Transverse colon (tissue), 4 donors: ENCODE measurements at regions not wholly inside any gene's neighbourhood (a gene's known extent, or its start where the extent isn't known, plus 50 kb on each side); places are given as distances from the start of the nearest gene placed in this dataset.
A peak's percentile ranks its signal among the peaks of the same experiment; 100 is the strongest.

Experiments
- DNase-seq: peaks from one replicate; pipeline ENCODE4 v3.0.0-alpha.2; 2019
- H3K27ac ChIP-seq, 4 donors: fragments of 200-600 bp; sonication (generic); 2 replicates each; pipeline ENCODE4 v1.5.1; 2016 to 2018; ENCODE audit warnings: inconsistent platforms in 4 of 4
- H3K27me3 ChIP-seq: fragments of 200-600 bp; sonication (generic); 2 replicates; pipeline ENCODE4 v1.5.1; 2017; ENCODE audit warnings: inconsistent platforms
- H3K36me3 ChIP-seq, 4 donors: fragments of 200-600 bp; sonication (generic); 2 replicates each; pipeline ENCODE4 v1.5.1; 2017 to 2019; ENCODE audit warnings: inconsistent platforms in 4 of 4
- H3K4me1 ChIP-seq, 4 donors: fragments of 200-600 bp; sonication (generic); 2 replicates each; pipeline ENCODE4 v1.5.1; 2017 to 2020; ENCODE audit warnings: inconsistent platforms in 4 of 4
- H3K4me3 ChIP-seq, 4 donors: fragments of 200-600 bp; sonication (generic); 1 replicate in 1 of 4; 2 replicates in 3 of 4; pipeline versions ENCODE4 v1.5.1 to v1.6.1; 2017 to 2019; ENCODE audit warnings: inconsistent platforms in 4 of 4
- H3K9me3 ChIP-seq, 2 donors: fragments of 200-600 bp; sonication (generic); 2 replicates each; pipeline ENCODE4 v1.5.1; 2017 to 2019; ENCODE audit warnings: inconsistent platforms in 2 of 2
- EP300 ChIP-seq: sonication (generic); formaldehyde crosslinking; IDR thresholded peaks from one replicate; pipeline ENCODE4 v1.6.1; 2017; ENCODE audit warnings: antibody characterized with exemption, low read depth
- POLR2A ChIP-seq: fragments of 450-650 bp; IDR thresholded peaks from one replicate; pipeline ENCODE4 v1.6.1; 2016; ENCODE audit warnings: antibody characterized with exemption, mild to moderate bottlenecking, moderate library complexity
- POLR2AphosphoS5 ChIP-seq, 3 donors: sonication (generic); formaldehyde crosslinking; IDR thresholded peaks; one replicate each; pipeline ENCODE4 v1.6.1; 2016; ENCODE audit warnings: antibody characterized with exemption in 3 of 3
- WGBS, 2 donors: methylation state at CpG; one replicate each; pipeline ENCODE4 v1.1.5; 2018; ENCODE audit warnings: low coverage in 1 of 2; 5-methylcytosine and 5-hydroxymethylcytosine counted together
- in situ Hi-C, 4 donors: fragments of 200-750 bp; cut with MboI; loops; one replicate each; pipeline versions ENCODE4 v1.15.0 to v1.15.1; 2017; ENCODE audit warnings: low sequenced_read_pairs in 3 of 4, low pct_ligation_motif_present in 1 of 4, low pct_unique_long_range_greater_than_20kb in 1 of 4
- intact Hi-C: fragments of 100-400 bp; cut with DNase I; formaldehyde crosslinking; loops from one replicate; pipeline ENCODE4 v1.15.1; 2023; ENCODE audit warnings: low total_unique reads
- TF ChIP-seq, protein P1 (sequence below), 5 experiments: fragments of 200-600 bp in 3 of 5; fragments of 450-650 bp in 2 of 5; sonication (generic) in 3 of 5; IDR thresholded peaks; 1 replicate in 2 of 5; 2 replicates in 3 of 5; pipeline ENCODE4 v1.5.1; 2016 to 2017; ENCODE audit warnings: antibody characterized with exemption in 5 of 5, inconsistent platforms in 3 of 5, mild to moderate bottlenecking in 2 of 5, moderate library complexity in 1 of 5

DNA sequence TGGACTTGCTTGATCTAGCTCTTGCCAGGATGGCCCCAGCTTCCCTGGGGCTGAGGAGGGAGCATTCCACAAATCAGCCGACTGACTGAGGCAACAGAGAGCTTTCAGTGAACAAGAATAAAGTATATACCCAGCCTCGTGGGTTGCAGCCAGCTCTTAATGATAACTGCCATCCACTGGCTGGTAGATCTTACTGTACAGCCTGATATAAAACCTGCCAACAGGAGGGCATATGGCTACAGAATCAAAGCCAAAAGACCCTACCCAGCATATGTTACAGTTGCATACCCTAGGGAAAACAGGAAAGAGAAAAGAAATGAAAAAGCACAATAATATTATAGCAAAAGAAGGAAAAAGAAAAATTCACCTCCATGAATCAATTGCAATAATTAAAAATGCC is 775.9 kb upstream of the KIF2B start:
- no peak for DNase-seq
- H3K9me3 ChIP-seq = no peaks in the 10 kb centered on the region
- in situ Hi-C loops (loop anchor here in 1 of 4 donors (25.0 kb wide), 1 partner anchor 1841 kb away; no protein-coding TSS in a partner anchor), intact Hi-C loops (no loop called here)
- 53% methylated on average over 2 of the region's 2 CpGs; no CpG with 5 or more reads in 1 of the 2 donors for WGBS, 2 donors
- H3K27ac ChIP-seq = no peak overlapping the region
- no peaks in the 10 kb centered on the region for H3K27me3 ChIP-seq
- H3K4me1 ChIP-seq = no peaks in the 10 kb centered on the region
- no peak overlapping the region for H3K4me3 ChIP-seq
- H3K36me3 ChIP-seq = no peaks in the 10 kb centered on the region
- no peak for TF ChIP-seq EP300
- TF ChIP-seq, protein P1, sequence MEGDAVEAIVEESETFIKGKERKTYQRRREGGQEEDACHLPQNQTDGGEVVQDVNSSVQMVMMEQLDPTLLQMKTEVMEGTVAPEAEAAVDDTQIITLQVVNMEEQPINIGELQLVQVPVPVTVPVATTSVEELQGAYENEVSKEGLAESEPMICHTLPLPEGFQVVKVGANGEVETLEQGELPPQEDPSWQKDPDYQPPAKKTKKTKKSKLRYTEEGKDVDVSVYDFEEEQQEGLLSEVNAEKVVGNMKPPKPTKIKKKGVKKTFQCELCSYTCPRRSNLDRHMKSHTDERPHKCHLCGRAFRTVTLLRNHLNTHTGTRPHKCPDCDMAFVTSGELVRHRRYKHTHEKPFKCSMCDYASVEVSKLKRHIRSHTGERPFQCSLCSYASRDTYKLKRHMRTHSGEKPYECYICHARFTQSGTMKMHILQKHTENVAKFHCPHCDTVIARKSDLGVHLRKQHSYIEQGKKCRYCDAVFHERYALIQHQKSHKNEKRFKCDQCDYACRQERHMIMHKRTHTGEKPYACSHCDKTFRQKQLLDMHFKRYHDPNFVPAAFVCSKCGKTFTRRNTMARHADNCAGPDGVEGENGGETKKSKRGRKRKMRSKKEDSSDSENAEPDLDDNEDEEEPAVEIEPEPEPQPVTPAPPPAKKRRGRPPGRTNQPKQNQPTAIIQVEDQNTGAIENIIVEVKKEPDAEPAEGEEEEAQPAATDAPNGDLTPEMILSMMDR (IDR thresholded peaks at IDR 0.05) = no peak
- TF ChIP-seq POLR2A = no peak

DNA sequence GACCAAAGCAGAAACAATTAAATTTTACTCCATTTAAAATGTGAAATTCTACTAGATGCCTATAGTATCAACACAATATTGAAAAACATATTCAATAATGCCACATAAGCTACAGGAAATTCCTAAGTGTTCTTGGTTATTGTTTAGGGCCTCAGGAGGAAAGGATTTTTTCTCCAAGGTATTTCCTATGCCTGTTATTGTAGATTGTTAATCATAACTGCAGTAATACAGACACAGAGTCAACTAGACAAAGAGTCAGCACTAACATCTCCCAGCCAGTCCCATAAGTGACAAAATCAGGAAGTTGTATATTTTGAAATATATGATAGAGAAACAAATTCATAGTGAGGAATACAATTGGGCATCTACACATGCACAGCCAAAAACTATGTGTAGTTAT is 782.7 kb upstream of the KIF2B start:
- Histone ChIP-seq H3K9me3 (no peaks in the 10 kb centered on the region), H3K4me1 (no peaks in the 10 kb centered on the region), H3K36me3 (no peaks in the 10 kb centered on the region), H3K27me3 (no peaks in the 10 kb centered on the region), H3K27ac (no peak overlapping the region), H3K4me3 (no peak overlapping the region)
- no peak for DNase-seq
- TF ChIP-seq POLR2A = no peak
- in situ Hi-C loops = loop anchor here in 1 of 4 donors (25.0 kb wide), 1 partner anchor 1847 kb away; no protein-coding TSS in a partner anchor
- intact Hi-C loops = no loop called here

DNA sequence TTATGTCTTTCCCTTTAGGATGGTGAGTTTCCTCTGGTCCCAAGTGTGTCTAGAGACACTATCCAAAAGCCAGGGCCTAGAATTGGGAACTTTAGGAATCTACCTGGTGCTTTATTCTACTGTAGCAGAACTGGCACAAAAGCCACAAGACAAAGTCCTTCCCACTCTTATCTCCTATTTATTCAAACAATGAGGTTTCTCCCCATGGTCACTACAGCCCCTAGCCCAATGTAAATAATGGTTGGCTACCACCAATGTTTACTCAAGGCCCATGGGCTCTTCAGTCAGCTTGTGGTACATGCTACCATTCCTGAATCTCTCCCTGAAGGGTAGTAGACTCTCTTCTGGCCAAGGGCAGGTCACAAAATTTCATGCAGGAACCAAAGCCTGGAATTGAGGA is 789.4 kb upstream of the KIF2B start:
- no peak for DNase-seq
- Histone ChIP-seq H3K36me3 (no peaks in the 10 kb centered on the region), H3K4me1 (no peaks in the 10 kb centered on the region), H3K4me3 (no peak overlapping the region), H3K27ac (no peak overlapping the region), H3K27me3 (no peaks in the 10 kb centered on the region), H3K9me3 (no peaks in the 10 kb centered on the region)
- intact Hi-C loops (no loop called here), in situ Hi-C loops (loop anchor here in 1 of 4 donors (25.0 kb wide), 1 partner anchor 1854 kb away; no protein-coding TSS in a partner anchor)
- TF ChIP-seq POLR2A (no peak), EP300 (no peak), POLR2AphosphoS5 (IDR thresholded peaks at IDR 0.05) (no peak)
- TF ChIP-seq, protein P1 (IDR thresholded peaks at IDR 0.05) = no peak

DNA sequence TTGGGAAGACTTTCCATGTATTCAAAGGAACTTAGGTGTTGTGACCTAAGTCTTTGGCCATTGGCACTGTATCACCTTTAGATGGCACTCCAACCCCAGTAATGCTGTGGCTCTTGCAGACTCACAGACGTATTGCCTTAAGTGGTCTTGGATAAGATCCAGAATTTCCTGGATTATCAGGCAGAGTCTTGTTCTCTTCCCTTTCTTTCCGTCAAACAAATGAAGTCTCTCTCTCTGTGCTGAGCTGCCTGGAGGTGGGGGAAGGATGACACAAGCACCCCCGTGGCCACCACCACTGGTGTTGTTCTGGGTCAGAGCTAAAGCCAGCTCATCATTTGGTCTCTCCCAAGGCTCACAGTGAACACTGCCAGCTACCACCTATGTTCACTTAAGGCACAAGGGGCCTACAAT is 789.9 kb upstream of the KIF2B start:
- H3K27ac ChIP-seq = no peak overlapping the region
- 27% methylated on average over 3 of the region's 3 CpGs; no CpG with 5 or more reads in 1 of the 2 donors for WGBS, 2 donors
- peak; percentile 23 for DNase-seq

DNA sequence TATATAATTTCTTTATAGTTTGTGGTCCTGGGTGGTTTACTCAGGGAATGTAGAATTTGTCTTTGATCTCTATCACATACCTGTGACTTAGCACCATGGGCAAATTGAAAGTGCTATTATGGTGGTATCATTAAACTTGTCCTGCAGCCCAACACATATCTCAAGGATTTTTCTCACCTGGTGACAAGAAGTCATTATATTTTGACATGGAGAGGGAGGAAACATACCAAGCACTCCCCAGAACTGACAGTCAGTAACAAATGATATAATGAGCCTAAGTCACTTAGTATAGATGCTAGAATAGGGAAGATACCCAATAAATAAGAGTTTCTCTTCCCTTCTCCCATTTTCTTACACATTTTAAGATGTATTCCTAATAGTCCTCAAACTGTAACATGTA is 805.5 kb upstream of the KIF2B start:
- TF ChIP-seq, protein P1 (IDR thresholded peaks at IDR 0.05) = no peak
- no peak for TF ChIP-seq EP300
- no peak for TF ChIP-seq POLR2A
- no peak for TF ChIP-seq POLR2AphosphoS5 (IDR thresholded peaks at IDR 0.05)
- intact Hi-C loops = no loop called here
- in situ Hi-C loops = no loop called here

More for the DNA sequence above, 789.9 kb upstream of the KIF2B start:
- Histone ChIP-seq H3K27me3 (no peaks in the 10 kb centered on the region), H3K9me3 (no peaks in the 10 kb centered on the region), H3K4me1 (no peaks in the 10 kb centered on the region), H3K36me3 (no peaks in the 10 kb centered on the region), H3K4me3 (no peak overlapping the region)
- TF ChIP-seq, protein P1 (IDR thresholded peaks at IDR 0.05) = peak; percentile 28 to 44 (median 41)
- TF ChIP-seq POLR2A = no peak
- no peak for TF ChIP-seq EP300
- TF ChIP-seq POLR2AphosphoS5 (IDR thresholded peaks at IDR 0.05) = no peak
- in situ Hi-C loops (loop anchor here in 1 of 4 donors (25.0 kb wide), 1 partner anchor 1854 kb away; no protein-coding TSS in a partner anchor), intact Hi-C loops (no loop called here)

More for the DNA sequence above, 805.5 kb upstream of the KIF2B start:
- Histone ChIP-seq H3K27ac (no peak overlapping the region), H3K4me3 (no peak overlapping the region), H3K27me3 (no peaks in the 10 kb centered on the region), H3K9me3 (no peaks in the 10 kb centered on the region), H3K4me1 (no peaks in the 10 kb centered on the region), H3K36me3 (no peaks in the 10 kb centered on the region)
- DNase-seq = no peak
